Erythroblast (primary cell): ENCODE measurements at regions not wholly inside any gene's neighbourhood (a gene's known extent, or its start where the extent isn't known, plus 50 kb on each side); places are given as distances from the start of the nearest gene placed in this dataset.

Experiments used
- GATA1 ChIP-seq: IDR thresholded peaks from 2 replicates; pipeline ENCODE4 v1.6.1; 2011; ENCODE audit warnings: low read depth, mild to moderate bottlenecking, control low read depth, low read length, moderate library complexity
- POLR2A ChIP-seq: IDR thresholded peaks from 2 replicates; pipeline ENCODE4 v1.6.1; 2011; ENCODE audit warnings: mild to moderate bottlenecking, low read length

DNA sequence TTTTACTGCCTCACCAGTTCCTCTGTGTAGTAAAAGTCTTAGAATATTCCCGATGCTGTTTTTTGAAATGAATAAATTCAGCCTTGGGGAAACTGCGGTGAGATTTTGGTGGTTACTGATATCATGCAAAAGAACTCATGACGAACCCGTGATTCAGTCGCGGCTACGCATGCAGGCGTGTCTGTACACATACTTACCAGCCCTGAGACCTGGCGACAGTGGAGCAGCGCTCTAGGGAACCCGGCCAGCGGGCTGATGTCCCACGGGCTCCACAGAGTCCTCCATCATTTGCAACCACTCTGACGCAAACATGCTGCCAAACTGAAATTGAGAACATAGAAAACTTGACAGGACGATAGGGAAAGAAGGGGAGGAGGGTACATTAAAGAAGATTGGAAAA lies 315.6 kb upstream of the DAB2 start:
- TF ChIP-seq POLR2A, result no peak
- TF ChIP-seq GATA1, result no peak
